ENCODE measurements at regions not wholly inside any gene's neighbourhood (a gene's known extent, or its start where the extent isn't known, plus 50 kb on each side); places are given as distances from the start of the nearest gene placed in this dataset.

GRCh38 chr2:147609301-147609700 lies 235.5 kb upstream of the ACVR2A start:
- H3K4me3 ChIP-seq (ENCODE audit: low read depth, low read length) = no peak overlapping the region
- DNase-seq (ENCODE audit: low read depth) = no peak
- TF ChIP-seq CTCF (IDR thresholded peaks at IDR 0.05; ENCODE audit: control insufficient read depth, extremely low read depth, insufficient read depth) = no peak

- H3K4me3 ChIP-seq (ENCODE audit: low read depth, low read length) = no peak overlapping the region
- no peak for DNase-seq (ENCODE audit: low read depth)
- no peak for TF ChIP-seq CTCF (IDR thresholded peaks at IDR 0.05; ENCODE audit: control insufficient read depth, extremely low read depth, insufficient read depth)
Observed at GRCh38 chr2:147607379-147607778, 237.4 kb upstream of the ACVR2A start.

GRCh38 chr2:147603876-147604275 lies 241.0 kb upstream of the ACVR2A start:
- no peak overlapping the region for H3K4me3 ChIP-seq (ENCODE audit: low read depth, low read length)
- no peak for TF ChIP-seq CTCF (IDR thresholded peaks at IDR 0.05; ENCODE audit: control insufficient read depth, extremely low read depth, insufficient read depth)
- DNase-seq (ENCODE audit: low read depth) = no peak

- DNase-seq (ENCODE audit: low read depth) = no peak
- TF ChIP-seq CTCF (IDR thresholded peaks at IDR 0.05; ENCODE audit: control insufficient read depth, extremely low read depth, insufficient read depth) = no peak
- no peak overlapping the region for H3K4me3 ChIP-seq (ENCODE audit: low read depth, low read length)
Observed at GRCh38 chr2:147603447-147603846, 241.4 kb upstream of the ACVR2A start.

GRCh38 chr2:147600646-147601045 lies 244.2 kb upstream of the ACVR2A start:
- no peak for DNase-seq (ENCODE audit: low read depth)
- no peak for TF ChIP-seq CTCF (IDR thresholded peaks at IDR 0.05; ENCODE audit: control insufficient read depth, extremely low read depth, insufficient read depth)
- no peak overlapping the region for H3K4me3 ChIP-seq (ENCODE audit: low read depth, low read length)

GRCh38 chr2:147600223-147600622 lies 244.6 kb upstream of the ACVR2A start:
- DNase-seq (ENCODE audit: low read depth) = no peak
- H3K4me3 ChIP-seq (ENCODE audit: low read depth, low read length) = no peak overlapping the region

More at GRCh38 chr2:147600223-147600622, 244.6 kb upstream of the ACVR2A start:
- TF ChIP-seq CTCF (IDR thresholded peaks at IDR 0.05; ENCODE audit: control insufficient read depth, extremely low read depth, insufficient read depth) = no peak
